HEK293 (cell line): ENCODE measurements at regions not wholly inside any gene's neighbourhood (a gene's known extent, or its start where the extent isn't known, plus 50 kb on each side); places are given as distances from the start of the nearest gene placed in this dataset.

ENCODE experiments used
- CTCF ChIA-PET: fragments of 350-600 bp; formaldehyde crosslinking; extraction: SDS; loops from one replicate; lab custom pipeline; 2021; ENCODE audit warnings: antibody characterized with exemption; lab: Yijun Ruan, JAX
- POLR2A ChIA-PET: fragments of 300-600 bp; formaldehyde crosslinking; extraction: SDS; loops from one replicate; lab custom pipeline; 2020; ENCODE audit warnings: antibody characterized with exemption, inconsistent platforms; lab: Yijun Ruan, JAX
- H3K27ac ChIP-seq: fragments of 200-500 bp; sonication (Bioruptor generic); 2 replicates; pipeline ENCODE4 v1.5.1; 2014; ENCODE audit warnings: low read depth, low read length, control low read depth, inconsistent platforms; ENCODE audit errors: extremely low read depth
- H3K36me3 ChIP-seq, 2 experiments: fragments of 200-500 bp in 1 of 2; sonication (Bioruptor generic) in 1 of 2; 1 replicate in 1 of 2; 2 replicates in 1 of 2; pipeline ENCODE4 v1.5.1; 2014 to 2017; ENCODE audit warnings: inconsistent platforms in 2 of 2, low read length in 2 of 2; ENCODE audit not compliant: control insufficient read depth in 2 of 2, insufficient read depth in 1 of 2
- H3K4me1 ChIP-seq: fragments of 200-500 bp; sonication (Bioruptor generic); 2 replicates; pipeline ENCODE4 v1.5.1; 2014; ENCODE audit warnings: mild to moderate bottlenecking, low read length, inconsistent platforms; ENCODE audit not compliant: control insufficient read depth, insufficient read depth
- H3K4me3 ChIP-seq: 2 replicates; pipeline ENCODE4 v1.5.1; 2011; ENCODE audit warnings: low read depth, mild to moderate bottlenecking, control low read depth, low read length, moderate library complexity
- H3K9me3 ChIP-seq: fragments of 200-500 bp; sonication (Bioruptor generic); 2 replicates; pipeline ENCODE4 v1.5.1; 2014; ENCODE audit warnings: low read depth, low read length, inconsistent platforms; ENCODE audit not compliant: control insufficient read depth, insufficient read depth
- EGR2 ChIP-seq: fragments of 450-650 bp; formaldehyde crosslinking; IDR thresholded peaks from 2 replicates; pipeline ENCODE4 v1.5.1; 2016; ENCODE audit warnings: low read depth, missing biosample characterization, missing genetic modification characterization
- HOXA7 ChIP-seq: sonication (generic); formaldehyde crosslinking; IDR thresholded peaks from 2 replicates; pipeline ENCODE4 v1.8.1; 2022; ENCODE audit warnings: missing genetic modification reagents, borderline replicate concordance
- KLF16 ChIP-seq: fragments of 450-650 bp; formaldehyde crosslinking; IDR thresholded peaks from 2 replicates; pipeline ENCODE4 v1.5.1; 2017; ENCODE audit warnings: missing biosample characterization, missing genetic modification characterization
- SCRT2 ChIP-seq: fragments of 450-650 bp; formaldehyde crosslinking; IDR thresholded peaks from 2 replicates; pipeline ENCODE4 v1.5.1; 2016; ENCODE audit warnings: missing biosample characterization, missing genetic modification characterization
- SP3 ChIP-seq: fragments of 450-650 bp; formaldehyde crosslinking; IDR thresholded peaks from 2 replicates; pipeline ENCODE4 v1.5.1; 2016; ENCODE audit warnings: missing biosample characterization, missing genetic modification characterization
- TRIM28 ChIP-seq: IDR thresholded peaks from 2 replicates; pipeline ENCODE4 v1.6.1; 2011; ENCODE audit warnings: low read length, control low read depth, borderline replicate concordance
- ZBTB17 ChIP-seq: fragments of 450-650 bp; formaldehyde crosslinking; IDR thresholded peaks from 2 replicates; pipeline ENCODE4 v1.5.1; 2016; ENCODE audit warnings: missing biosample characterization, missing genetic modification characterization
- ZNF138 ChIP-seq: fragments of 450-650 bp; formaldehyde crosslinking; IDR thresholded peaks from 2 replicates; pipeline ENCODE4 v1.5.1; 2016; ENCODE audit warnings: missing biosample characterization, missing genetic modification characterization, borderline replicate concordance
- ZNF16 ChIP-seq: fragments of 450-650 bp; formaldehyde crosslinking; IDR thresholded peaks from 2 replicates; pipeline ENCODE4 v1.5.1; 2016; ENCODE audit warnings: low read depth, missing biosample characterization, missing genetic modification characterization
- ZNF354C ChIP-seq: fragments of 450-650 bp; formaldehyde crosslinking; IDR thresholded peaks from 2 replicates; pipeline ENCODE4 v1.5.1; 2016; ENCODE audit warnings: missing biosample characterization, missing genetic modification characterization, low read depth, borderline replicate concordance
- ZNF426 ChIP-seq: fragments of 450-650 bp; formaldehyde crosslinking; IDR thresholded peaks from 2 replicates; pipeline ENCODE4 v1.5.1; 2017; ENCODE audit warnings: missing biosample characterization, missing genetic modification characterization, mild to moderate bottlenecking, inconsistent platforms, moderate library complexity
- ZNF670 ChIP-seq: fragments of 450-650 bp; formaldehyde crosslinking; IDR thresholded peaks from 2 replicates; pipeline ENCODE4 v1.5.1; 2016; ENCODE audit warnings: missing biosample characterization, missing genetic modification characterization, low read depth
- ZNF792 ChIP-seq: fragments of 450-650 bp; formaldehyde crosslinking; IDR thresholded peaks from 2 replicates; pipeline ENCODE4 v1.5.1; 2016; ENCODE audit warnings: missing biosample characterization, missing genetic modification characterization
- ZNF837 ChIP-seq: fragments of 450-650 bp; formaldehyde crosslinking; IDR thresholded peaks from 2 replicates; pipeline ENCODE4 v1.5.1; 2016; ENCODE audit warnings: missing biosample characterization, missing genetic modification characterization
- TF ChIP-seq, protein P1 (sequence below): fragments of 450-650 bp; formaldehyde crosslinking; IDR thresholded peaks from 2 replicates; pipeline ENCODE4 v1.5.1; 2017; ENCODE audit warnings: missing biosample characterization, missing genetic modification characterization
- TF ChIP-seq, protein P2 (sequence below): fragments of 450-650 bp; formaldehyde crosslinking; IDR thresholded peaks from 2 replicates; pipeline ENCODE4 v1.5.1; 2016; ENCODE audit warnings: missing biosample characterization, missing genetic modification characterization
- TF ChIP-seq, protein P3 (sequence below): fragments of 450-650 bp; formaldehyde crosslinking; IDR thresholded peaks from 2 replicates; pipeline ENCODE4 v1.5.1; 2016; ENCODE audit warnings: missing biosample characterization, missing genetic modification characterization
- TF ChIP-seq, protein P4 (sequence below): fragments of 450-650 bp; formaldehyde crosslinking; IDR thresholded peaks from 2 replicates; pipeline ENCODE4; 2016; ENCODE audit warnings: missing biosample characterization, missing genetic modification characterization
- TF ChIP-seq, protein P5 (sequence below): fragments of 450-650 bp; formaldehyde crosslinking; IDR thresholded peaks from 2 replicates; pipeline ENCODE4 v1.5.1; 2016; ENCODE audit warnings: missing biosample characterization, missing genetic modification characterization
- TF ChIP-seq, protein P6 (sequence below): fragments of 450-650 bp; formaldehyde crosslinking; IDR thresholded peaks from 2 replicates; pipeline ENCODE4 v1.5.1; 2016; ENCODE audit warnings: missing biosample characterization, missing genetic modification characterization

DNA sequence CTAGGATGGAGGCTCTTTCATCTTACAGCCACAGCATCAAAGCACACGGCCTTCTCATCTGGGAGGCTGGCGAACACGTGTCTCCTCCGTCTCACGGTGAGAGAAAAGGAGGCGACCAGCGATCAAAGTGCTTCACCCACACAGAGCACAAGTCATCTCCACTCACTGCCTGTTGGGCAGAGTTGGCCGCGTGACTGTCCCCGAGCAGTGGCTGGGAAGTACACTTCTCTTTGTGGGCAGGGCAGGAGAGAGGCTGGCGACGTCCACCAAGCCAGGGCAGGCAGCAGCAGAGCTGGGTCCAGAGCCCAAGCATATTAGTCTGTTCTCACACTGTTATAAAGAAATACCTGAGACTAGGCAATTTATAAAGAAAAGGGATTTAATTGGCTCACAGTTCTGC lies 64.1 kb upstream of the FOXC1 start:
- Histone ChIP-seq H3K4me3 (no peak overlapping the region), H3K4me1 (no peaks in the 10 kb centered on the region), H3K36me3 (no peaks in the 10 kb centered on the region), H3K9me3 (no peaks in the 10 kb centered on the region), H3K27ac (no peak overlapping the region)
- ChIA-PET POLR2A (no interaction called here), CTCF (interaction anchor here (1.0 kb wide), 1 partner anchor 36 kb away, joined by 3 read pairs; no protein-coding TSS in a partner anchor)
- TF ChIP-seq, protein P1, sequence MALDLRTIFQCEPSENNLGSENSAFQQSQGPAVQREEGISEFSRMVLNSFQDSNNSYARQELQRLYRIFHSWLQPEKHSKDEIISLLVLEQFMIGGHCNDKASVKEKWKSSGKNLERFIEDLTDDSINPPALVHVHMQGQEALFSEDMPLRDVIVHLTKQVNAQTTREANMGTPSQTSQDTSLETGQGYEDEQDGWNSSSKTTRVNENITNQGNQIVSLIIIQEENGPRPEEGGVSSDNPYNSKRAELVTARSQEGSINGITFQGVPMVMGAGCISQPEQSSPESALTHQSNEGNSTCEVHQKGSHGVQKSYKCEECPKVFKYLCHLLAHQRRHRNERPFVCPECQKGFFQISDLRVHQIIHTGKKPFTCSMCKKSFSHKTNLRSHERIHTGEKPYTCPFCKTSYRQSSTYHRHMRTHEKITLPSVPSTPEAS = no peak
- TF ChIP-seq HOXA7 (CRISPR knock-in tag) (no peak), KLF16 (tag by site-specific recombination) (no peak), ZBTB17 (tag by site-specific recombination) (no peak), SP3 (tag by site-specific recombination) (no peak), ZNF670 (no peak), ZNF792 (tag by site-specific recombination) (no peak), EGR2 (tag by site-specific recombination) (no peak), ZNF138 (tag by site-specific recombination) (no peak), SCRT2 (tag by site-specific recombination) (no peak), ZNF16 (tag by site-specific recombination) (no peak), ZNF837 (tag by site-specific recombination) (no peak), TRIM28 (no peak)
- TF ChIP-seq, protein P2, sequence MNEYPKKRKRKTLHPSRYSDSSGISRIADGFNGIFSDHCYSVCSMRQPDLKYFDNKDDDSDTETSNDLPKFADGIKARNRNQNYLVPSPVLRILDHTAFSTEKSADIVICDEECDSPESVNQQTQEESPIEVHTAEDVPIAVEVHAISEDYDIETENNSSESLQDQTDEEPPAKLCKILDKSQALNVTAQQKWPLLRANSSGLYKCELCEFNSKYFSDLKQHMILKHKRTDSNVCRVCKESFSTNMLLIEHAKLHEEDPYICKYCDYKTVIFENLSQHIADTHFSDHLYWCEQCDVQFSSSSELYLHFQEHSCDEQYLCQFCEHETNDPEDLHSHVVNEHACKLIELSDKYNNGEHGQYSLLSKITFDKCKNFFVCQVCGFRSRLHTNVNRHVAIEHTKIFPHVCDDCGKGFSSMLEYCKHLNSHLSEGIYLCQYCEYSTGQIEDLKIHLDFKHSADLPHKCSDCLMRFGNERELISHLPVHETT (tag by site-specific recombination) = no peak
- TF ChIP-seq, protein P3, sequence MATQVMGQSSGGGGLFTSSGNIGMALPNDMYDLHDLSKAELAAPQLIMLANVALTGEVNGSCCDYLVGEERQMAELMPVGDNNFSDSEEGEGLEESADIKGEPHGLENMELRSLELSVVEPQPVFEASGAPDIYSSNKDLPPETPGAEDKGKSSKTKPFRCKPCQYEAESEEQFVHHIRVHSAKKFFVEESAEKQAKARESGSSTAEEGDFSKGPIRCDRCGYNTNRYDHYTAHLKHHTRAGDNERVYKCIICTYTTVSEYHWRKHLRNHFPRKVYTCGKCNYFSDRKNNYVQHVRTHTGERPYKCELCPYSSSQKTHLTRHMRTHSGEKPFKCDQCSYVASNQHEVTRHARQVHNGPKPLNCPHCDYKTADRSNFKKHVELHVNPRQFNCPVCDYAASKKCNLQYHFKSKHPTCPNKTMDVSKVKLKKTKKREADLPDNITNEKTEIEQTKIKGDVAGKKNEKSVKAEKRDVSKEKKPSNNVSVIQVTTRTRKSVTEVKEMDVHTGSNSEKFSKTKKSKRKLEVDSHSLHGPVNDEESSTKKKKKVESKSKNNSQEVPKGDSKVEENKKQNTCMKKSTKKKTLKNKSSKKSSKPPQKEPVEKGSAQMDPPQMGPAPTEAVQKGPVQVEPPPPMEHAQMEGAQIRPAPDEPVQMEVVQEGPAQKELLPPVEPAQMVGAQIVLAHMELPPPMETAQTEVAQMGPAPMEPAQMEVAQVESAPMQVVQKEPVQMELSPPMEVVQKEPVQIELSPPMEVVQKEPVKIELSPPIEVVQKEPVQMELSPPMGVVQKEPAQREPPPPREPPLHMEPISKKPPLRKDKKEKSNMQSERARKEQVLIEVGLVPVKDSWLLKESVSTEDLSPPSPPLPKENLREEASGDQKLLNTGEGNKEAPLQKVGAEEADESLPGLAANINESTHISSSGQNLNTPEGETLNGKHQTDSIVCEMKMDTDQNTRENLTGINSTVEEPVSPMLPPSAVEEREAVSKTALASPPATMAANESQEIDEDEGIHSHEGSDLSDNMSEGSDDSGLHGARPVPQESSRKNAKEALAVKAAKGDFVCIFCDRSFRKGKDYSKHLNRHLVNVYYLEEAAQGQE (tag by site-specific recombination) = no peak

DNA sequence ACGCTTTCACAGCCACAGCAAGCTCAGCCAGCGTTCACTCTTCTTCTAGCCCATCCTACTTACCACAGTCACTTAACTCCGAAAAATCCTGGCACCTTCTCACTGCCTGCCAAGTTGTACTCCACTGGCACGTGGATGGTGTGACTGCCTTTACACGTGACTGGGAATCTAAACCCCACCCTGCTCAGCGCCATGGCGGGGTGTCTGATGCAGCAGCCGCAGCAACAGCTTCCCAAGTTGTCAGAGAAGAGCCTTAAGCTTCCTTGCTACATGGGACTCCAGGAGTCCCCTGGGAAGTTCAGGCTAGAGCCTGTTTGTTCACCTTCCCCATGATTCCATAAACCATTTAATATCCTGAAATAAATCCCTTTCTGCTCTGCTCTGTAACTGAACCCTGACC lies 61.9 kb upstream of the FOXC1 start:
- CTCF ChIA-PET = interaction anchor here (0.6 to 1.7 kb wide), 3 partner anchors 23 to 1060 kb away, joined by 3 to 11 read pairs (median 3); no protein-coding TSS in a partner anchor
- POLR2A ChIA-PET = no interaction called here
- no peaks in the 10 kb centered on the region for H3K9me3 ChIP-seq
- no peaks in the 10 kb centered on the region for H3K36me3 ChIP-seq
- H3K4me3 ChIP-seq = no peak overlapping the region
- no peak overlapping the region for H3K27ac ChIP-seq
- no peaks in the 10 kb centered on the region for H3K4me1 ChIP-seq
- TF ChIP-seq, protein P4, sequence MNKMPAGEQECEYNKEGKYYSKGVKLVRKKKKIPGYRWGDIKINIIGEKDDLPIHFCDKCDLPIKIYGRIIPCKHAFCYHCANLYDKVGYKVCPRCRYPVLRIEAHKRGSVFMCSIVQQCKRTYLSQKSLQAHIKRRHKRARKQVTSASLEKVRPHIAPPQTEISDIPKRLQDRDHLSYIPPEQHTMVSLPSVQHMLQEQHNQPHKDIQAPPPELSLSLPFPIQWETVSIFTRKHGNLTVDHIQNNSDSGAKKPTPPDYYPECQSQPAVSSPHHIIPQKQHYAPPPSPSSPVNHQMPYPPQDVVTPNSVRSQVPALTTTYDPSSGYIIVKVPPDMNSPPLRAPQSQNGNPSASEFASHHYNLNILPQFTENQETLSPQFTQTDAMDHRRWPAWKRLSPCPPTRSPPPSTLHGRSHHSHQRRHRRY (tag by site-specific recombination) = no peak
- TF ChIP-seq ZNF354C = no peak
- TF ChIP-seq, protein P5, sequence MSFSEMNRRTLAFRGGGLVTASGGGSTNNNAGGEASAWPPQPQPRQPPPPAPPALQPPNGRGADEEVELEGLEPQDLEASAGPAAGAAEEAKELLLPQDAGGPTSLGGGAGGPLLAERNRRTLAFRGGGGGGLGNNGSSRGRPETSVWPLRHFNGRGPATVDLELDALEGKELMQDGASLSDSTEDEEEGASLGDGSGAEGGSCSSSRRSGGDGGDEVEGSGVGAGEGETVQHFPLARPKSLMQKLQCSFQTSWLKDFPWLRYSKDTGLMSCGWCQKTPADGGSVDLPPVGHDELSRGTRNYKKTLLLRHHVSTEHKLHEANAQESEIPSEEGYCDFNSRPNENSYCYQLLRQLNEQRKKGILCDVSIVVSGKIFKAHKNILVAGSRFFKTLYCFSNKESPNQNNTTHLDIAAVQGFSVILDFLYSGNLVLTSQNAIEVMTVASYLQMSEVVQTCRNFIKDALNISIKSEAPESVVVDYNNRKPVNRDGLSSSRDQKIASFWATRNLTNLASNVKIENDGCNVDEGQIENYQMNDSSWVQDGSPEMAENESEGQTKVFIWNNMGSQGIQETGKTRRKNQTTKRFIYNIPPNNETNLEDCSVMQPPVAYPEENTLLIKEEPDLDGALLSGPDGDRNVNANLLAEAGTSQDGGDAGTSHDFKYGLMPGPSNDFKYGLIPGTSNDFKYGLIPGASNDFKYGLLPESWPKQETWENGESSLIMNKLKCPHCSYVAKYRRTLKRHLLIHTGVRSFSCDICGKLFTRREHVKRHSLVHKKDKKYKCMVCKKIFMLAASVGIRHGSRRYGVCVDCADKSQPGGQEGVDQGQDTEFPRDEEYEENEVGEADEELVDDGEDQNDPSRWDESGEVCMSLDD (tag by site-specific recombination) = no peak
- TF ChIP-seq, protein P6, sequence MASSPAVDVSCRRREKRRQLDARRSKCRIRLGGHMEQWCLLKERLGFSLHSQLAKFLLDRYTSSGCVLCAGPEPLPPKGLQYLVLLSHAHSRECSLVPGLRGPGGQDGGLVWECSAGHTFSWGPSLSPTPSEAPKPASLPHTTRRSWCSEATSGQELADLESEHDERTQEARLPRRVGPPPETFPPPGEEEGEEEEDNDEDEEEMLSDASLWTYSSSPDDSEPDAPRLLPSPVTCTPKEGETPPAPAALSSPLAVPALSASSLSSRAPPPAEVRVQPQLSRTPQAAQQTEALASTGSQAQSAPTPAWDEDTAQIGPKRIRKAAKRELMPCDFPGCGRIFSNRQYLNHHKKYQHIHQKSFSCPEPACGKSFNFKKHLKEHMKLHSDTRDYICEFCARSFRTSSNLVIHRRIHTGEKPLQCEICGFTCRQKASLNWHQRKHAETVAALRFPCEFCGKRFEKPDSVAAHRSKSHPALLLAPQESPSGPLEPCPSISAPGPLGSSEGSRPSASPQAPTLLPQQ (tag by site-specific recombination) = no peak
- TF ChIP-seq ZNF426 (tag by site-specific recombination) = no peak
